VCaP (cell line): ENCODE measurements at regions not wholly inside any gene's neighbourhood (a gene's known extent, or its start where the extent isn't known, plus 50 kb on each side); places are given as distances from the start of the nearest gene placed in this dataset.

Source experiments
- H3K27ac ChIP-seq: fragments of 450-650 bp; 2 replicates; pipeline ENCODE4 v1.5.1; 2017
- TF ChIP-seq, protein P1 (sequence below): fragments of 450-650 bp; conservative IDR thresholded peaks from 2 replicates; pipeline ENCODE4 v1.5.1; 2017; ENCODE audit warnings: mild to moderate bottlenecking, moderate library complexity

DNA sequence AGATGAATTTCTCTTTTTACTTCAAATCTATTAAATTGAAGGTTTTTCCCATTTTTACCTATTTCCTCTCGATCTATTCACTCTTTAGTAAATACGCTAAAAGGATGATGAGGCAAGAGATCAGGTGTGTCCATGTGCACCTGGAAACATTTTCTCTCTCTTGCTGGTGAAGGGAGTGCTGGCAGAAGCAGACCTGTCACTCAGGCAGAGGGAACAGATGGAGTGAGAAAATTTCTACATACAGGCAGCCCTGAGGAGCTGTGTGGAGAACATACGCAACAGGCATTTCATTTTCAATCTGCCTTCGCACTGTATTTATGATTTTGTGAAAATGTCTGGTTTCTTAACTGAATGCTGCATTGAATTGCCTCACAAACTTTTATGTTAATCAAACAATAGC is 249.5 kb downstream of the GPM6A start:
- TF ChIP-seq, protein P1, sequence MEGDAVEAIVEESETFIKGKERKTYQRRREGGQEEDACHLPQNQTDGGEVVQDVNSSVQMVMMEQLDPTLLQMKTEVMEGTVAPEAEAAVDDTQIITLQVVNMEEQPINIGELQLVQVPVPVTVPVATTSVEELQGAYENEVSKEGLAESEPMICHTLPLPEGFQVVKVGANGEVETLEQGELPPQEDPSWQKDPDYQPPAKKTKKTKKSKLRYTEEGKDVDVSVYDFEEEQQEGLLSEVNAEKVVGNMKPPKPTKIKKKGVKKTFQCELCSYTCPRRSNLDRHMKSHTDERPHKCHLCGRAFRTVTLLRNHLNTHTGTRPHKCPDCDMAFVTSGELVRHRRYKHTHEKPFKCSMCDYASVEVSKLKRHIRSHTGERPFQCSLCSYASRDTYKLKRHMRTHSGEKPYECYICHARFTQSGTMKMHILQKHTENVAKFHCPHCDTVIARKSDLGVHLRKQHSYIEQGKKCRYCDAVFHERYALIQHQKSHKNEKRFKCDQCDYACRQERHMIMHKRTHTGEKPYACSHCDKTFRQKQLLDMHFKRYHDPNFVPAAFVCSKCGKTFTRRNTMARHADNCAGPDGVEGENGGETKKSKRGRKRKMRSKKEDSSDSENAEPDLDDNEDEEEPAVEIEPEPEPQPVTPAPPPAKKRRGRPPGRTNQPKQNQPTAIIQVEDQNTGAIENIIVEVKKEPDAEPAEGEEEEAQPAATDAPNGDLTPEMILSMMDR = no peak
- no peak overlapping the region for H3K27ac ChIP-seq
